WI38 (cell line): ENCODE measurements at regions not wholly inside any gene's neighbourhood (a gene's known extent, or its start where the extent isn't known, plus 50 kb on each side); places are given as distances from the start of the nearest gene placed in this dataset.
"Not testable (repeated sequence)": the region's sequence is repeated elsewhere in the genome, so short reads cannot be mapped to it uniquely, and the experiment has no call there.

Source experiments
- H3K4me3 ChIP-seq: 2 replicates; pipeline ENCODE4 v1.5.1; 2011; ENCODE audit warnings: low read depth, mild to moderate bottlenecking, control low read depth, low read length
- TF ChIP-seq, protein P1 (sequence below): IDR thresholded peaks from 2 replicates; pipeline ENCODE4 v1.5.1; 2012; ENCODE audit warnings: low read depth, mild to moderate bottlenecking, control low read depth, low read length

DNA sequence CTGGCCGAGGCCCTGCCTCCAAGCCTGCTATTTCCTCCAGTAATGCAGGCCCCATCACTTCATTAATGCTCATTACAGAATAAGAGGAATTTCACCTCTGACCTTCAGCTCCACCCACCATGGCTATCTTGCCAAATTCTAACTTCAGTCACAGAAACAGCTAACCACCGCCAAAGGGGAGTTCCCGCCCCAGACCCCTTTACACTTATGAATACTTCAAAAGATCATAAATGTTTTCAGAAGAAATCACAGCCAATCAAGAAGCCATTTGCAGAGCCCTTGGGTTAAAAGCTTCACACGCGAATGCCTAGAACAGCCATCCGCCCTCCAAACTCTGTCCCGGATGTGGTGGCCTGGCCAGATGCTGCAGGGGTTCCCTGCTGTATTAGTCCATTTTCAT, 73.8 kb upstream of the TWIST2 start:
- TF ChIP-seq, protein P1, sequence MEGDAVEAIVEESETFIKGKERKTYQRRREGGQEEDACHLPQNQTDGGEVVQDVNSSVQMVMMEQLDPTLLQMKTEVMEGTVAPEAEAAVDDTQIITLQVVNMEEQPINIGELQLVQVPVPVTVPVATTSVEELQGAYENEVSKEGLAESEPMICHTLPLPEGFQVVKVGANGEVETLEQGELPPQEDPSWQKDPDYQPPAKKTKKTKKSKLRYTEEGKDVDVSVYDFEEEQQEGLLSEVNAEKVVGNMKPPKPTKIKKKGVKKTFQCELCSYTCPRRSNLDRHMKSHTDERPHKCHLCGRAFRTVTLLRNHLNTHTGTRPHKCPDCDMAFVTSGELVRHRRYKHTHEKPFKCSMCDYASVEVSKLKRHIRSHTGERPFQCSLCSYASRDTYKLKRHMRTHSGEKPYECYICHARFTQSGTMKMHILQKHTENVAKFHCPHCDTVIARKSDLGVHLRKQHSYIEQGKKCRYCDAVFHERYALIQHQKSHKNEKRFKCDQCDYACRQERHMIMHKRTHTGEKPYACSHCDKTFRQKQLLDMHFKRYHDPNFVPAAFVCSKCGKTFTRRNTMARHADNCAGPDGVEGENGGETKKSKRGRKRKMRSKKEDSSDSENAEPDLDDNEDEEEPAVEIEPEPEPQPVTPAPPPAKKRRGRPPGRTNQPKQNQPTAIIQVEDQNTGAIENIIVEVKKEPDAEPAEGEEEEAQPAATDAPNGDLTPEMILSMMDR = no peak
- no peak overlapping the region for H3K4me3 ChIP-seq

- TF ChIP-seq, protein P1 = no peak
- H3K4me3 ChIP-seq = no peak overlapping the region
Observed at GRCh38 chr2:238774980-238775509, 72.8 kb upstream of the TWIST2 start.

DNA sequence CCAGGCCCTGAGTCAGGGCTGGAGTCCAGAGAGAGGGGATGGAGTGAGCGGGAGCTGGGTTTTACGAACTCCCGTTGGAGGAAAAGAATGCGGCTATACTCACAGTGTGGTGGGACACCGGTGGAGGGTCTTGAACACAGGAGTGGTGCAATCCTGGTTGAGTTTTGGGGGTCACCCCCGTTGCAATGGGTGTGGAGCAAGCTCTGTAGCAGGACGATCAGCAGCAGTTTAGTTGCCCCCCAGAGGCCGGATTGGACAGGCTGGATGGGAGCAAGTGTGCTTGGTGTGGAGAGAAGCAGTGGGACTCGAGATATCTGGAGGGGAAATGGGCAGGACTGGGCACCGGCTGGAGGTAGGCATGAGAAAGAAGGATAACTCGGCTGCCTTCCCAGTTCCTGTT, 72.3 kb upstream of the TWIST2 start:
- TF ChIP-seq, protein P1 = no peak
- H3K4me3 ChIP-seq = no peak overlapping the region

- no peak overlapping the region for H3K4me3 ChIP-seq
- TF ChIP-seq, protein P1 = no peak
Observed at GRCh38 chr2:238776003-238776760, 71.7 kb upstream of the TWIST2 start.

DNA sequence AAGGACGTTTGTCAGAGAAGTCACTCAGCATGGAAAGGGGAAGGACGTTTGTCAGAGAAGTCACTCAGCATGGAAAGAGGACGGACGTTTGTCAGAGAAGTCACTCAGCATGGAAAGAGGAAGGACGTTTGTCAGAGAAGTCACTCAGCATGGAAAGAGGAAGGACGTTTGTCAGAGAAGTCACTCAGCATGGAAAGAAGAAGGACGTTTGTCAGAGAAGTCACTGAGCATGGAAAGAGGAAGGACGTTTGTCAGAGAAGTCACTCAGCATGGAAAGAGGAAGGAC, 71.2 kb upstream of the TWIST2 start:
- H3K4me3 ChIP-seq = not testable (repeated sequence)

DNA sequence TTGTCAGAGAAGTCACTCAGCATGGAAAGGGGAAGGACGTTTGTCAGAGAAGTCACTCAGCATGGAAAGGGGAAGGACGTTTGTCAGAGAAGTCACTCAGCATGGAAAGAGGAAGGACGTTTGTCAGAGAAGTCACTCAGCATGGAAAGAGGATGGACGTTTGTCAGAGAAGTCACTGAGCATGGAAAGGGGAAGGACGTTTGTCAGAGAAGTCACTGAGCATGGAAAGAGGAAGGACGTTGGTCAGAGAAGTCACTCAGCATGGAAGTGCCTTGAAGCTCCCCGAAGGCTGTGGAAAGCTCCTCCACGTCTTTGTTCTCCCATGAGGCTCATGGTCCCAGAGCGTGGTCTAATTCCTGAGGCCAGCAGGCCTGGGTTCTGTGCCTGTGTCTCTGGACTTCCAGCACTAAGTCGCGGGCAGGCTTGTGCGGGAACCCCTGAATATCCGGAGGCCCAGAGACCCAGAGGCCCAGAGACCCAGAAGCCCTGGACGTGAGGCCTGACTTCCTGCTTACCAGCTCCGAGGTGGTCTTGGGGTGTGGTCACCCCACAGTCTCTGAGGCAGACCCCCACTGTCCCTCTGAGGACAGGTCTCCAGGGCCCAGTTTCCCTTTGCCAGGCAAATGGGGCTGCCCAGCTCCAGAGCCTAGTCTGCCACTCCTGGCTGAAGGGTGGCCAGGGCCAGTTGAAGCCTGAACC, 70.4 kb upstream of the TWIST2 start:
- TF ChIP-seq, protein P1 = no peak
- H3K4me3 ChIP-seq = no peak overlapping the region

DNA sequence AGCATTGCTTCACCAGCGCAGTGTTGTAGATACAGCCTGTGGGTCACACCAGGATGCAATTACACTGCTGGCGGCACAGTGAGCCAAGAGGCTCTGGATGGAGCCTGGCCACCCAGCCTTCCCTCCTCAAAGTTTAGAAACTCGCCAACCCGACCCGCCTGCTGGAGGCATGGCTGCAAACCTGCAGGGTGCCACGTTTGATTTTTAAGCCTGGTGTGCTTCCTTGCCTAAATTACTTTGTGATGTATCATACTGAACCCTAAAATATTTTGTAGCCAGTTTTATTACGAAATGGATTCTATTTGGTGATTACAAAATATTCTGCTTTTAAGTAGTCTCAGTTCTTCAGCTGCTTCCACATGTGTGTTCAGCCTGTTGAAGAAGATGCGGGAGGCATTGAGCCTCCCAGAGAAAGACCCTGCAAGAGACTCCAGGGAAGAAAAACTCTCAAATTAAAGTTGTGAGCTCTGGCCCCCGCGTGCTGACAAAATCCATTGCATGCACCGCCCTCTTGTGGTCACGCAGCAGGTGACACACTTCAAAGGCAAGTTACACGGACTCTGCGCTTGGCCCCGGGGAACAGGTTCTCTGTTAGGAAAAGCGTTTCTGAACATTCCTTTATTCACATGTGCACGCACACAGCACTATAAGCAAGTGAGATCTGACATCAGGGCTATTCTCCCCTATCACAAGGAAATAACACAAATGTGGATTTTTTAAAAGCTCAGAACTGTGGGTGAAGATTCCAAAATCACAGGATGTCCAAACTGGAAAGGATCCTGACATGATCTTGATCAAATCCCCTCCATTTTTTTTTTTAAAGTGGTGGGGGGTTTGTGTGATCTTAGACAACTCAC, 63.0 kb upstream of the TWIST2 start:
- TF ChIP-seq, protein P1 = peak; percentile 79
- no peak overlapping the region for H3K4me3 ChIP-seq
